Gastroesophageal sphincter (tissue), 4 donors: ENCODE measurements at regions not wholly inside any gene's neighbourhood (a gene's known extent, or its start where the extent isn't known, plus 50 kb on each side); places are given as distances from the start of the nearest gene placed in this dataset.
"Not testable (repeated sequence)": the region's sequence is repeated elsewhere in the genome, so short reads cannot be mapped to it uniquely, and the experiment has no call there.

ENCODE experiments used
- ATAC-seq: fragments of 150-250 bp; one replicate; pipeline ENCODE4 v1.9.1; 2016; ENCODE audit warnings: mild to moderate bottlenecking, moderate library complexity
- H3K27ac ChIP-seq, 4 donors: fragments of 200-600 bp; sonication (generic) in 3 of 4; 1 replicate in 3 of 4; 2 replicates in 1 of 4; pipeline ENCODE4 v1.5.1; 2016 to 2019
- H3K27me3 ChIP-seq: fragments of 200-600 bp; sonication (generic); one replicate; pipeline ENCODE4 v1.5.1; 2019
- H3K36me3 ChIP-seq, 2 donors: fragments of 200-600 bp; sonication (generic); one replicate each; pipeline ENCODE4 v1.5.1; 2019; ENCODE audit warnings: control low read depth in 1 of 2
- H3K4me1 ChIP-seq, 3 donors: fragments of 200-600 bp; sonication (generic); 1 replicate in 2 of 3; 2 replicates in 1 of 3; pipeline ENCODE4 v1.5.1; 2016 to 2019; ENCODE audit warnings: control low read depth in 2 of 3
- H3K4me3 ChIP-seq, 2 donors: fragments of 200-600 bp; sonication (generic); one replicate each; pipeline ENCODE4 v1.5.1; 2019; ENCODE audit warnings: mild to moderate bottlenecking in 1 of 2, moderate library complexity in 1 of 2
- H3K9me3 ChIP-seq, 3 donors: fragments of 200-600 bp; sonication (generic); one replicate each; pipeline ENCODE4 v1.5.1; 2017 to 2019; ENCODE audit warnings: control low read depth in 2 of 3
- EP300 ChIP-seq: sonication (generic); formaldehyde crosslinking; IDR thresholded peaks from one replicate; pipeline ENCODE4 v1.6.1; 2017; ENCODE audit warnings: antibody characterized with exemption, mild to moderate bottlenecking
- POLR2A ChIP-seq, 2 donors: fragments of 450-650 bp; IDR thresholded peaks; one replicate each; pipeline ENCODE4 v1.6.1; 2017; ENCODE audit warnings: antibody characterized with exemption in 2 of 2, mild to moderate bottlenecking in 2 of 2, moderate library complexity in 1 of 2
- POLR2AphosphoS5 ChIP-seq: sonication (generic); formaldehyde crosslinking; IDR thresholded peaks from one replicate; pipeline ENCODE4 v1.6.1; 2017; ENCODE audit warnings: antibody characterized with exemption
- WGBS, 2 donors: methylation state at CpG; one replicate each; pipeline ENCODE4 v1.1.5; 2018; ENCODE audit warnings: low coverage in 1 of 2; 5-methylcytosine and 5-hydroxymethylcytosine counted together
- TF ChIP-seq, protein P1 (sequence below), 4 experiments: fragments of 200-600 bp in 2 of 4; fragments of 450-650 bp in 2 of 4; sonication (generic) in 1 of 4; IDR thresholded peaks; one replicate each; pipeline ENCODE4 v1.5.1; 2017 to 2019; ENCODE audit warnings: antibody characterized with exemption in 4 of 4, mild to moderate bottlenecking in 2 of 4, moderate library complexity in 2 of 4

DNA sequence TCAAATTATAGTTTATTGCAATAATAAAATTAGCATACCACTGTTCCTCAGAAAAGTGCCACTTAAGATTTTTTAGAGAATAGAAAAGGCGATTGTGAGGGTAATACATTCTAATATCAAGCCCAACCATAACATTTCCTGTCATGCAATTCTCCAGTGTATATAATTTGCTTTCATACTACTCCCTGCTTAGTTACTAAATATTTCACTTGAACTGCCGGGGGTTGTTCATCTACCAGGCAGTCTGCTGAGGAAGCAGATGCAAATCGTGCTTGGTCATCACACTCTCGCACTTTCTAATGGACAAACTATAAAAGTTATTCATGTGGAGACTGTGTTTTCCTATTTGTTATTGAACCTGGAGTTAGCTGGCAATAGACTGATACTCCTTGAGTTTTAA lies 645.6 kb upstream of the CBLB start:
- no peaks in the 10 kb centered on the region for H3K36me3 ChIP-seq
- no peaks in the 10 kb centered on the region for H3K27me3 ChIP-seq
- H3K27ac ChIP-seq: no peak overlapping the region
- 47 to 56% methylated on average over 2 to 4 of the region's 4 CpGs for whole genome bisulfite sequencing, 2 donors
- no peaks in the 10 kb centered on the region for H3K9me3 ChIP-seq
- TF ChIP-seq, protein P1, sequence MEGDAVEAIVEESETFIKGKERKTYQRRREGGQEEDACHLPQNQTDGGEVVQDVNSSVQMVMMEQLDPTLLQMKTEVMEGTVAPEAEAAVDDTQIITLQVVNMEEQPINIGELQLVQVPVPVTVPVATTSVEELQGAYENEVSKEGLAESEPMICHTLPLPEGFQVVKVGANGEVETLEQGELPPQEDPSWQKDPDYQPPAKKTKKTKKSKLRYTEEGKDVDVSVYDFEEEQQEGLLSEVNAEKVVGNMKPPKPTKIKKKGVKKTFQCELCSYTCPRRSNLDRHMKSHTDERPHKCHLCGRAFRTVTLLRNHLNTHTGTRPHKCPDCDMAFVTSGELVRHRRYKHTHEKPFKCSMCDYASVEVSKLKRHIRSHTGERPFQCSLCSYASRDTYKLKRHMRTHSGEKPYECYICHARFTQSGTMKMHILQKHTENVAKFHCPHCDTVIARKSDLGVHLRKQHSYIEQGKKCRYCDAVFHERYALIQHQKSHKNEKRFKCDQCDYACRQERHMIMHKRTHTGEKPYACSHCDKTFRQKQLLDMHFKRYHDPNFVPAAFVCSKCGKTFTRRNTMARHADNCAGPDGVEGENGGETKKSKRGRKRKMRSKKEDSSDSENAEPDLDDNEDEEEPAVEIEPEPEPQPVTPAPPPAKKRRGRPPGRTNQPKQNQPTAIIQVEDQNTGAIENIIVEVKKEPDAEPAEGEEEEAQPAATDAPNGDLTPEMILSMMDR (IDR thresholded peaks at IDR 0.05): no peak
- TF ChIP-seq POLR2AphosphoS5 (no peak), POLR2A (IDR thresholded peaks at IDR 0.05) (no peak), EP300 (no peak)
- H3K4me1 ChIP-seq: no peaks in the 10 kb centered on the region
- H3K4me3 ChIP-seq: no peak overlapping the region
- no peak for ATAC-seq

- Histone ChIP-seq H3K4me3 (no peak overlapping the region), H3K27ac (no peak overlapping the region), H3K4me1 (no peaks in the 10 kb centered on the region), H3K27me3 (no peaks in the 10 kb centered on the region), H3K9me3 (no peaks in the 10 kb centered on the region), H3K36me3 (no peaks in the 10 kb centered on the region)
- ATAC-seq: no peak
- TF ChIP-seq, protein P1 (IDR thresholded peaks at IDR 0.05): no peak
- TF ChIP-seq POLR2A (IDR thresholded peaks at IDR 0.05): no peak
- no peak for TF ChIP-seq EP300
- no peak for TF ChIP-seq POLR2AphosphoS5
Measured at GRCh38 chr3:106518516-106518915, 649.7 kb upstream of the CBLB start.

DNA sequence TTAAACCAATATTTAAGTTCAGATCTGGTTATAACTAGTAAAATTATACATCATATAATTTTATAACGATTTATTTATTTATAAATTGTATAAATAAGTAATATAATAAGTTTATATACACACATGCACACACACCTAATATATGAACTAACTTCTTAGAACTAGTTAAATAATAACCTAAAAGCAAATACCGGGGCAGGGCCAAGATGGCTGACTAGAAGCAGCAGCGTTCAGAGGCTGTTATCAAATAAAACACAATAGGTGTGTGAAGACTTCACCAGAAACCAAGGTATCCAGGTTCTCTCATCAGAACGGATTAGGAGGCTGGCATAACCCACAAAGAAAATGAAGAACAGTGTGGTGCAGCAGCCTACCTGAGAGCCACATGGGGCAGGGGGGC lies 653.6 kb upstream of the CBLB start:
- Histone ChIP-seq H3K4me1 (no peaks in the 10 kb centered on the region), H3K4me3 (no peak overlapping the region), H3K27me3 (no peaks in the 10 kb centered on the region), H3K27ac (no peak overlapping the region), H3K9me3 (no peaks in the 10 kb centered on the region), H3K36me3 (no peaks in the 10 kb centered on the region)
- 72 to 94% methylated on average over 1 to 4 of the region's 4 CpGs for WGBS, 2 donors
- TF ChIP-seq, protein P1 (IDR thresholded peaks at IDR 0.05): no peak
- no peak for TF ChIP-seq POLR2A (IDR thresholded peaks at IDR 0.05)
- no peak for TF ChIP-seq POLR2AphosphoS5
- TF ChIP-seq EP300: no peak
- ATAC-seq: no peak

GRCh38 chr3:106528932-106529331 lies 660.1 kb upstream of the CBLB start:
- TF ChIP-seq EP300: no peak
- TF ChIP-seq, protein P1 (IDR thresholded peaks at IDR 0.05): no peak
- TF ChIP-seq POLR2A (IDR thresholded peaks at IDR 0.05): no peak
- no peak for TF ChIP-seq POLR2AphosphoS5
- Histone ChIP-seq H3K36me3 (no peaks in the 10 kb centered on the region), H3K27ac (no peak overlapping the region), H3K4me1 (no peaks in the 10 kb centered on the region), H3K9me3 (no peaks in the 10 kb centered on the region), H3K4me3 (no peak overlapping the region), H3K27me3 (no peaks in the 10 kb centered on the region)
- no peak for ATAC-seq
- 92 to 98% methylated on average over 4 of the region's 4 CpGs for WGBS, 2 donors

GRCh38 chr3:106529738-106530137 lies 660.9 kb upstream of the CBLB start:
- TF ChIP-seq POLR2A (IDR thresholded peaks at IDR 0.05) (no peak), EP300 (no peak)
- ATAC-seq: no peak
- Histone ChIP-seq H3K36me3 (no peaks in the 10 kb centered on the region), H3K4me3 (no peak overlapping the region), H3K9me3 (no peaks in the 10 kb centered on the region), H3K27ac (no peak overlapping the region), H3K27me3 (no peaks in the 10 kb centered on the region), H3K4me1 (no peaks in the 10 kb centered on the region)

DNA sequence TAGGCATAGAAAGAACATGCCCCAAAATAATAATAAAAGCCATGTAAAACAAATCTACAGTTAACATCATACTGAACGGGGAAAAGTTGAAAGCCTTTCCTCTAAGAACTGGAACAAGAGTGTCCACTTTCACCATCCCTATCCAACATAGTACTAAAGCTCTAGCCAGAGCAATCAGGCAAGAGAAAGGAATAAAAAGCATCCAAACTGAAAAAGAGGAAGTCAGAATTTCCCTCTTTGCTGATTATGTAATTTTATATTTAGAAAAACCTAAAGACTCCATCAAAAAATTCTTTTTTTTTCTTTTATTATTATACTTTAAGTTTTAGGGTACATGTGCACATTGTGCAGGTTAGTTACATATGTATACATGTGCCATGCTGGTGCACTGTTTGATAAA lies 661.6 kb upstream of the CBLB start:
- WGBS, 2 donors: 86 to 92% methylated on average over 1 of the region's 1 CpG
- H3K9me3 ChIP-seq: no peaks in the 10 kb centered on the region
- H3K27ac ChIP-seq: no peak overlapping the region
- no peaks in the 10 kb centered on the region for H3K4me1 ChIP-seq
- H3K27me3 ChIP-seq: no peaks in the 10 kb centered on the region
- ATAC-seq: no peak
- H3K36me3 ChIP-seq: no peaks in the 10 kb centered on the region
- TF ChIP-seq, protein P1 (IDR thresholded peaks at IDR 0.05): no peak
- no peak for TF ChIP-seq POLR2AphosphoS5
- no peak for TF ChIP-seq EP300
- no peak for TF ChIP-seq POLR2A (IDR thresholded peaks at IDR 0.05)
- H3K4me3 ChIP-seq: no peak overlapping the region

DNA sequence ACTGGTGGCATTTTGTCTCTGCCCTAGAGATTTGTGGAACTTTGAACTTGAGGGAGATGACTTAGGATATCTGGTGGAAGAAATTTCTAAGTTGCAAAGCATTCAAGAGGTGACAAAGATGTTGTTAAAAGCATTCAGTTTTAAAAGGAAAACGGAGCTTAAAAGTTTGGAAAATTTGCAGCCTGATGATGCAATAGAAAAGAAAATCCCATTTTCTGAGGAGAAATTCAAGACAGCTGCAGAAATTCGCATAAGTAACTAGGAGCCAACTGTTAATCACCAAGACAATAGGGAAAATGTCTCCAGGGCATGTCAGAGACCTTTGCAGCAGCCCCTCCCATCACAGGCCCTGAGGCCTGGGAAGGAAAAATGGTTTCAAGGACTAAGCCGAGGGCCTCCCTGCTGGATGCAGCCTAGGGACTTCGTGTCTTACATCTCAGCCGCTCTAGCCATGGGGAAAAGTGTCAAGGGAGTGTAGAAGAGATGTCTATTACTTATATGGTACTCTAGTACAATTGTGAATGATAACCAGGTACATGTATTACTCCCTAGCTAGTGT lies 663.0 kb upstream of the CBLB start:
- not testable (repeated sequence) for H3K36me3 ChIP-seq, H3K27ac ChIP-seq, ATAC-seq, H3K9me3 ChIP-seq, H3K27me3 ChIP-seq, H3K4me3 ChIP-seq, H3K4me1 ChIP-seq
- WGBS, 2 donors: 74 to 88% methylated on average over 4 to 5 of the region's 5 CpGs
